HepG2 (cell line): ENCODE measurements at regions not wholly inside any gene's neighbourhood (a gene's known extent, or its start where the extent isn't known, plus 50 kb on each side); places are given as distances from the start of the nearest gene placed in this dataset.

Experiments used
- CCDC6 ChIP-seq: sonication (generic); formaldehyde crosslinking; IDR thresholded peaks from 2 replicates; pipeline ENCODE4 v1.8.1; 2022; ENCODE audit warnings: mild to moderate bottlenecking, missing genetic modification reagents, moderate library complexity
- ELF1 ChIP-seq: sonication (generic); formaldehyde crosslinking; IDR thresholded peaks from 2 replicates; pipeline ENCODE4 v1.4.0; 2020; ENCODE audit warnings: missing genetic modification reagents
- PRDM10 ChIP-seq: sonication (generic); formaldehyde crosslinking; IDR thresholded peaks from 2 replicates; pipeline ENCODE4 v1.4.0; 2020; ENCODE audit warnings: low read depth, missing genetic modification reagents
- THAP9 ChIP-seq: sonication (generic); formaldehyde crosslinking; IDR thresholded peaks from 2 replicates; pipeline ENCODE4; 2020; ENCODE audit warnings: missing genetic modification reagents, mild to moderate bottlenecking, borderline replicate concordance
- ZBTB49 ChIP-seq: sonication (generic); formaldehyde crosslinking; IDR thresholded peaks from 2 replicates; pipeline ENCODE4 v1.4.0; 2020; ENCODE audit warnings: missing genetic modification reagents, borderline replicate concordance
- ZFP82 ChIP-seq: sonication (generic); formaldehyde crosslinking; IDR thresholded peaks from 2 replicates; pipeline ENCODE4 v1.5.1; 2020; ENCODE audit warnings: mild to moderate bottlenecking, missing genetic modification reagents, borderline replicate concordance
- ZNF10 ChIP-seq: sonication (generic); formaldehyde crosslinking; IDR thresholded peaks from 2 replicates; pipeline ENCODE4 v1.4.0; 2020; ENCODE audit warnings: mild to moderate bottlenecking, low read depth, missing genetic modification reagents, borderline replicate concordance

- no peak for TF ChIP-seq ZBTB49 (CRISPR knock-in tag)
- TF ChIP-seq ZFP82 (CRISPR knock-in tag), result no peak
- no peak for TF ChIP-seq CCDC6 (CRISPR knock-in tag)
- no peak for TF ChIP-seq THAP9 (CRISPR knock-in tag)
- TF ChIP-seq ZNF10, result no peak
- no peak for TF ChIP-seq PRDM10 (CRISPR knock-in tag)
- TF ChIP-seq ELF1 (CRISPR knock-in tag), result no peak
Measured at GRCh38 chr3:144106970-144107369, 135.3 kb downstream of the DIPK2A start (continued).
